K562 (cell line): ENCODE measurements at regions not wholly inside any gene's neighbourhood (a gene's known extent, or its start where the extent isn't known, plus 50 kb on each side); places are given as distances from the start of the nearest gene placed in this dataset.

Source experiments
- ATAC-seq: fragments of 200-7000 bp; cut with Tn5 transposase; 3 replicates; pipeline ENCODE4 v1.9.1; 2020; ENCODE audit warnings: moderate library complexity
- BruUV-seq: library from RNA; stranded (reverse); fragments of 400-500 nt; replicated peaks from 2 replicates; lab custom pipeline; 2021; lab: Mats Ljungman, UMichigan
- CTCF ChIA-PET: fragments of 300-600 bp; formaldehyde crosslinking; extraction: SDS; loops from one replicate; lab custom pipeline; 2021; ENCODE audit warnings: low intra/inter-chr PET ratio; lab: Yijun Ruan, JAX
- POLR2A ChIA-PET: fragments of 300-600, 350-650 bp; sonication (Branson Sonifier 250); formaldehyde crosslinking; extraction: SDS; loops from one replicate; lab custom pipeline; 2021; ENCODE audit warnings: antibody characterized with exemption, inconsistent platforms; lab: Yijun Ruan, JAX
- DNase-seq, 4 experiments: peaks; one replicate each; pipeline versions ENCODE4 v3.0.0 to v3.0.0-alpha.2; 2011 to 2018; ENCODE audit warnings: low spot score in 3 of 4, mixed read lengths in 3 of 4; ENCODE audit errors: extremely low read depth in 1 of 4
- FAIRE-seq: peaks from 2 replicates; lab custom pipeline; 2011; peaks lifted over from hg19 to GRCh38; lab: Jason Lieb, UNC
- H2AFZ ChIP-seq: 2 replicates; pipeline ENCODE4 v1.6.0; 2011; ENCODE audit warnings: low read depth, low read length, control low read depth, inconsistent platforms
- H3K27ac ChIP-seq: fragments of 200-600 bp; 3 replicates; pipeline ENCODE4 v1.8.0; 2011; ENCODE audit warnings: low read depth, mild to moderate bottlenecking, control low read depth, inconsistent platforms, low read length, moderate library complexity, mixed read lengths; ENCODE audit errors: extremely low read depth
- H3K27me3 ChIP-seq, 2 experiments: fragments of 300-600 bp in 1 of 2; 2 replicates in 1 of 2; 3 replicates in 1 of 2; pipeline versions ENCODE4 v1.6.0 to v1.8.0; 2011; ENCODE audit warnings: inconsistent platforms in 2 of 2, low read length in 2 of 2, mild to moderate bottlenecking in 1 of 2, mixed read lengths in 1 of 2, moderate library complexity in 1 of 2; ENCODE audit not compliant: control insufficient read depth in 2 of 2, insufficient read depth in 2 of 2
- H3K36me3 ChIP-seq: fragments of 300-600 bp; 3 replicates; pipeline ENCODE4 v1.8.0; 2011; ENCODE audit warnings: mild to moderate bottlenecking, low read length, inconsistent platforms; ENCODE audit not compliant: control insufficient read depth, insufficient read depth
- H3K4me1 ChIP-seq, 2 experiments: fragments of 200-600 bp in 1 of 2; replicated peaks in 1 of 2; 2 replicates in 1 of 2; 3 replicates in 1 of 2; pipeline versions ENCODE4 v1.5.1 to v1.8.0; 2011; ENCODE audit warnings: inconsistent platforms in 2 of 2, low read length in 2 of 2, mild to moderate bottlenecking in 1 of 2, mixed read lengths in 1 of 2, moderate library complexity in 1 of 2; ENCODE audit not compliant: control insufficient read depth in 2 of 2, insufficient read depth in 2 of 2
- H3K4me2 ChIP-seq: 2 replicates; pipeline ENCODE4 v1.6.1; 2011; ENCODE audit warnings: low read length, control low read depth, inconsistent platforms, mixed read lengths; ENCODE audit not compliant: insufficient read depth
- H3K4me3 ChIP-seq: fragments of 200-600 bp; sonication (generic), shearing (Covaris generic); 2 replicates; pipeline ENCODE4 v1.5.1; 2016; ENCODE audit warnings: control low read depth, inconsistent platforms
- H3K79me2 ChIP-seq: fragments of 200-600 bp; 3 replicates; pipeline ENCODE4 v1.8.0; 2011; ENCODE audit warnings: low read length, inconsistent platforms; ENCODE audit not compliant: control insufficient read depth, insufficient read depth
- H3K9ac ChIP-seq, 2 experiments: 2 replicates each; pipeline versions ENCODE4 v1.6.0 to v1.6.1; 2011; ENCODE audit warnings: low read depth in 2 of 2, low read length in 2 of 2, control low read depth in 1 of 2, inconsistent platforms in 1 of 2, mild to moderate bottlenecking in 1 of 2, mixed read lengths in 1 of 2; ENCODE audit not compliant: insufficient read depth in 1 of 2
- H3K9me1 ChIP-seq: one replicate; pipeline ENCODE4 v1.6.0; 2011; ENCODE audit warnings: inconsistent platforms, mild to moderate bottlenecking, low read length, moderate library complexity; ENCODE audit not compliant: control insufficient read depth, insufficient read depth
- H3K9me3 ChIP-seq: replicated peaks from 2 replicates; pipeline ENCODE4 v1.5.1; 2011; ENCODE audit warnings: low read depth, low read length, inconsistent platforms; ENCODE audit not compliant: control insufficient read depth, insufficient read depth
- H4K20me1 ChIP-seq: replicated peaks from 2 replicates; pipeline ENCODE4 v1.6.1; 2011; ENCODE audit warnings: low read length, inconsistent platforms, mixed read lengths; ENCODE audit not compliant: control insufficient read depth, insufficient read depth
- EWSR1 ChIP-seq: fragments of 450-650 bp; IDR thresholded peaks from 2 replicates; pipeline ENCODE4 v1.6.1; 2018; ENCODE audit warnings: borderline replicate concordance, mild to moderate bottlenecking, low read depth, moderate library complexity; ENCODE audit not compliant: partially characterized antibody
- MEF2A ChIP-seq: IDR thresholded peaks from 2 replicates; pipeline ENCODE4 v1.6.1; 2011; ENCODE audit warnings: low read depth, mild to moderate bottlenecking, low read length, moderate library complexity; ENCODE audit not compliant: control insufficient read depth
- MYNN ChIP-seq, 2 experiments: sonication (generic); formaldehyde crosslinking in 1 of 2; IDR thresholded peaks; 2 replicates each; pipeline versions ENCODE4 v1.5.0 to v1.6.1; 2016 to 2020; ENCODE audit warnings: antibody characterized with exemption in 1 of 2, missing genetic modification reagents in 1 of 2
- RBM34 ChIP-seq: fragments of 200-400 bp; formaldehyde crosslinking; IDR thresholded peaks from 2 replicates; pipeline ENCODE4 v1.6.1; 2018; ENCODE audit warnings: low read length, borderline replicate concordance; ENCODE audit not compliant: insufficient read depth
- ZNF695 ChIP-seq: fragments of 450-650 bp; formaldehyde crosslinking; IDR thresholded peaks from 2 replicates; pipeline ENCODE4 v1.4.0; 2020; ENCODE audit warnings: mild to moderate bottlenecking, moderate library complexity
- ZSCAN29 ChIP-seq: fragments of 450-650 bp; IDR thresholded peaks from 2 replicates; pipeline ENCODE4 v1.6.1; 2017
- WGBS: fragments of 100-300 bp; shearing (Covaris generic); methylation state at CpG from one replicate; pipeline ENCODE4 v1.1.6; 2016; ENCODE audit warnings: low coverage, mixed read lengths; ENCODE audit not compliant: insufficient coverage; ENCODE audit errors: missing lambda C conversion rate; 5-methylcytosine and 5-hydroxymethylcytosine counted together
- in situ Hi-C: fragments of 300-500 bp; cut with MboI; formaldehyde crosslinking; loops from 4 replicates; pipeline ENCODE4 v1.15.0; 2018; ENCODE audit warnings: inconsistent platforms, mixed read lengths
- intact Hi-C: fragments of 100-400 bp; cut with micrococcal nuclease; formaldehyde crosslinking; loops from 2 replicates; pipeline ENCODE4 v1.14.2; 2022
- TF ChIP-seq, protein P1 (sequence below), 2 experiments: fragments of 450-650 bp; IDR thresholded peaks; 2 replicates each; pipeline ENCODE4 v1.6.1; 2016
- TF ChIP-seq, protein P2 (sequence below): fragments of 450-650 bp; IDR thresholded peaks from 2 replicates; pipeline ENCODE4 v1.6.1; 2014; ENCODE audit warnings: low read depth, mild to moderate bottlenecking, moderate library complexity, borderline replicate concordance
- TF ChIP-seq, protein P3 (sequence below): fragments of 450-650 bp; IDR thresholded peaks from 2 replicates; pipeline ENCODE4 v1.6.1; 2017; ENCODE audit warnings: antibody characterized with exemption, mild to moderate bottlenecking
- TF ChIP-seq, protein P4 (sequence below): sonication (generic); IDR thresholded peaks from 2 replicates; pipeline ENCODE4 v1.6.1; 2016
- TF ChIP-seq, protein P5 (sequence below): fragments of 450-650 bp; formaldehyde crosslinking; IDR thresholded peaks from 2 replicates; pipeline ENCODE4 v1.4.0; 2020; ENCODE audit warnings: mild to moderate bottlenecking, mixed read lengths

DNA sequence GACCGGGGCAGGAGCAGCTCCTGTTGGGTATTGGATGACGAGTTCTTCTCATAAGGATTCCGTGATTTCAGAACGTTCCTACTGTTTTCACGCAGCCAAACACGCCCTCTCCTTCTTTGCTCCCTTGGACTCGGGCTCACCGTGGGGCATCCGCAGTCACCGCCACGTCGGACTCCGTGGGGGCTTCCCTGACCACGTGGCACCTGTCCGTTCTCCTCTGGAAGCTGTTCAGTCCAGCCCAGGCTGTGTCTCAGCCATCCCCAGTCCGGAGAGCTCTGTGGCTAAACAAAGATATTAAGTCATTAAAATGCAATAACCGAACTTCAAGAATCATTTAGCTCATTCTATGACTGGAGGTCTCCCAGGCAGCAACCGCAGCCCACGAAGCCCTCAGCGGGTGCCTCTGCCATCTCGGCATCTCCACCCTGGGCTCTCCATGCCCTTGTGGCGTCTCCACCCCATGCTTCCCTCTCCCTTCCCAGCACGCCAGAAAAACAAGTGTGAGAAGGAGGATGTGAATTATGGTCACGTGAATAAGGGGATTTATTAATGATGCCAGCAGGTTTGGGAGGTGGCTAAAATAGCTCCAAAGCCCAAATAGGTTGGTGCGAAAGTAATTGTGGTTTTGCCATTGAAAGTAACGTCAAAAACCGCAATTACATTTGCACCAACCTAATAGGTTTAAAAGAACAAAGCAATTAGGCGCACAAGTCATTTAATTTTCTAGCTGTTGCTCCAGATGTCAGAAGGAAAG, 224.6 kb upstream of the PPP2R2D start:
- ChIA-PET CTCF (no interaction called here), POLR2A (no interaction called here)
- no peak for DNase-seq
- H3K27ac ChIP-seq = no peak overlapping the region
- no peak overlapping the region for H2AFZ ChIP-seq
- intact Hi-C loops (no loop called here), in situ Hi-C loops (no loop called here)
- no peaks in the 10 kb centered on the region for H3K9me3 ChIP-seq
- H3K4me2 ChIP-seq = no peak overlapping the region
- no peaks in the 10 kb centered on the region for H3K79me2 ChIP-seq
- H3K36me3 ChIP-seq = no peaks in the 10 kb centered on the region
- H3K4me3 ChIP-seq = no peak overlapping the region
- H4K20me1 ChIP-seq = no peaks in the 10 kb centered on the region
- no peak for ATAC-seq
- H3K9me1 ChIP-seq = no peaks in the 10 kb centered on the region
- no peak overlapping the region for H3K9ac ChIP-seq
- H3K27me3 ChIP-seq = peaks cover 2 to 28% of the 10 kb centered on the region in 2 experiments; a peak in 2 of 5 replicates
- WGBS = under 1% methylated on average over 22 of the region's 28 CpGs
- BruUV-seq = no TSS peak
- no peaks in the 10 kb centered on the region for H3K4me1 ChIP-seq
- no peak for FAIRE-seq
- TF ChIP-seq, protein P1, sequence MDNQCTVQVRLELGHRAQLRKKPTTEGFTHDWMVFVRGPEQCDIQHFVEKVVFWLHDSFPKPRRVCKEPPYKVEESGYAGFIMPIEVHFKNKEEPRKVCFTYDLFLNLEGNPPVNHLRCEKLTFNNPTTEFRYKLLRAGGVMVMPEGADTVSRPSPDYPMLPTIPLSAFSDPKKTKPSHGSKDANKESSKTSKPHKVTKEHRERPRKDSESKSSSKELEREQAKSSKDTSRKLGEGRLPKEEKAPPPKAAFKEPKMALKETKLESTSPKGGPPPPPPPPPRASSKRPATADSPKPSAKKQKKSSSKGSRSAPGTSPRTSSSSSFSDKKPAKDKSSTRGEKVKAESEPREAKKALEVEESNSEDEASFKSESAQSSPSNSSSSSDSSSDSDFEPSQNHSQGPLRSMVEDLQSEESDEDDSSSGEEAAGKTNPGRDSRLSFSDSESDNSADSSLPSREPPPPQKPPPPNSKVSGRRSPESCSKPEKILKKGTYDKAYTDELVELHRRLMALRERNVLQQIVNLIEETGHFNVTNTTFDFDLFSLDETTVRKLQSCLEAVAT (IDR thresholded peaks at IDR 0.05) = no peak
- TF ChIP-seq ZSCAN29 (no peak), EWSR1 (no peak), MEF2A (no peak), RBM34 (no peak), MYNN (IDR thresholded peaks at IDR 0.05) (no peak), MYNN (CRISPR knock-in tag; IDR thresholded peaks at IDR 0.05) (no peak), ZNF695 (CRISPR knock-in tag) (no peak)
- TF ChIP-seq, protein P2, sequence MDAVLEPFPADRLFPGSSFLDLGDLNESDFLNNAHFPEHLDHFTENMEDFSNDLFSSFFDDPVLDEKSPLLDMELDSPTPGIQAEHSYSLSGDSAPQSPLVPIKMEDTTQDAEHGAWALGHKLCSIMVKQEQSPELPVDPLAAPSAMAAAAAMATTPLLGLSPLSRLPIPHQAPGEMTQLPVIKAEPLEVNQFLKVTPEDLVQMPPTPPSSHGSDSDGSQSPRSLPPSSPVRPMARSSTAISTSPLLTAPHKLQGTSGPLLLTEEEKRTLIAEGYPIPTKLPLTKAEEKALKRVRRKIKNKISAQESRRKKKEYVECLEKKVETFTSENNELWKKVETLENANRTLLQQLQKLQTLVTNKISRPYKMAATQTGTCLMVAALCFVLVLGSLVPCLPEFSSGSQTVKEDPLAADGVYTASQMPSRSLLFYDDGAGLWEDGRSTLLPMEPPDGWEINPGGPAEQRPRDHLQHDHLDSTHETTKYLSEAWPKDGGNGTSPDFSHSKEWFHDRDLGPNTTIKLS = no peak
- TF ChIP-seq, protein P3, sequence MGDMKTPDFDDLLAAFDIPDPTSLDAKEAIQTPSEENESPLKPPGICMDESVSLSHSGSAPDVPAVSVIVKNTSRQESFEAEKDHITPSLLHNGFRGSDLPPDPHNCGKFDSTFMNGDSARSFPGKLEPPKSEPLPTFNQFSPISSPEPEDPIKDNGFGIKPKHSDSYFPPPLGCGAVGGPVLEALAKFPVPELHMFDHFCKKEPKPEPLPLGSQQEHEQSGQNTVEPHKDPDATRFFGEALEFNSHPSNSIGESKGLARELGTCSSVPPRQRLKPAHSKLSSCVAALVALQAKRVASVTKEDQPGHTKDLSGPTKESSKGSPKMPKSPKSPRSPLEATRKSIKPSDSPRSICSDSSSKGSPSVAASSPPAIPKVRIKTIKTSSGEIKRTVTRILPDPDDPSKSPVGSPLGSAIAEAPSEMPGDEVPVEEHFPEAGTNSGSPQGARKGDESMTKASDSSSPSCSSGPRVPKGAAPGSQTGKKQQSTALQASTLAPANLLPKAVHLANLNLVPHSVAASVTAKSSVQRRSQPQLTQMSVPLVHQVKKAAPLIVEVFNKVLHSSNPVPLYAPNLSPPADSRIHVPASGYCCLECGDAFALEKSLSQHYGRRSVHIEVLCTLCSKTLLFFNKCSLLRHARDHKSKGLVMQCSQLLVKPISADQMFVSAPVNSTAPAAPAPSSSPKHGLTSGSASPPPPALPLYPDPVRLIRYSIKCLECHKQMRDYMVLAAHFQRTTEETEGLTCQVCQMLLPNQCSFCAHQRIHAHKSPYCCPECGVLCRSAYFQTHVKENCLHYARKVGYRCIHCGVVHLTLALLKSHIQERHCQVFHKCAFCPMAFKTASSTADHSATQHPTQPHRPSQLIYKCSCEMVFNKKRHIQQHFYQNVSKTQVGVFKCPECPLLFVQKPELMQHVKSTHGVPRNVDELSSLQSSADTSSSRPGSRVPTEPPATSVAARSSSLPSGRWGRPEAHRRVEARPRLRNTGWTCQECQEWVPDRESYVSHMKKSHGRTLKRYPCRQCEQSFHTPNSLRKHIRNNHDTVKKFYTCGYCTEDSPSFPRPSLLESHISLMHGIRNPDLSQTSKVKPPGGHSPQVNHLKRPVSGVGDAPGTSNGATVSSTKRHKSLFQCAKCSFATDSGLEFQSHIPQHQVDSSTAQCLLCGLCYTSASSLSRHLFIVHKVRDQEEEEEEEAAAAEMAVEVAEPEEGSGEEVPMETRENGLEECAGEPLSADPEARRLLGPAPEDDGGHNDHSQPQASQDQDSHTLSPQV = no peak
- TF ChIP-seq, protein P4, sequence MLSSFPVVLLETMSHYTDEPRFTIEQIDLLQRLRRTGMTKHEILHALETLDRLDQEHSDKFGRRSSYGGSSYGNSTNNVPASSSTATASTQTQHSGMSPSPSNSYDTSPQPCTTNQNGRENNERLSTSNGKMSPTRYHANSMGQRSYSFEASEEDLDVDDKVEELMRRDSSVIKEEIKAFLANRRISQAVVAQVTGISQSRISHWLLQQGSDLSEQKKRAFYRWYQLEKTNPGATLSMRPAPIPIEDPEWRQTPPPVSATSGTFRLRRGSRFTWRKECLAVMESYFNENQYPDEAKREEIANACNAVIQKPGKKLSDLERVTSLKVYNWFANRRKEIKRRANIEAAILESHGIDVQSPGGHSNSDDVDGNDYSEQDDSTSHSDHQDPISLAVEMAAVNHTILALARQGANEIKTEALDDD = no peak
- TF ChIP-seq, protein P5, sequence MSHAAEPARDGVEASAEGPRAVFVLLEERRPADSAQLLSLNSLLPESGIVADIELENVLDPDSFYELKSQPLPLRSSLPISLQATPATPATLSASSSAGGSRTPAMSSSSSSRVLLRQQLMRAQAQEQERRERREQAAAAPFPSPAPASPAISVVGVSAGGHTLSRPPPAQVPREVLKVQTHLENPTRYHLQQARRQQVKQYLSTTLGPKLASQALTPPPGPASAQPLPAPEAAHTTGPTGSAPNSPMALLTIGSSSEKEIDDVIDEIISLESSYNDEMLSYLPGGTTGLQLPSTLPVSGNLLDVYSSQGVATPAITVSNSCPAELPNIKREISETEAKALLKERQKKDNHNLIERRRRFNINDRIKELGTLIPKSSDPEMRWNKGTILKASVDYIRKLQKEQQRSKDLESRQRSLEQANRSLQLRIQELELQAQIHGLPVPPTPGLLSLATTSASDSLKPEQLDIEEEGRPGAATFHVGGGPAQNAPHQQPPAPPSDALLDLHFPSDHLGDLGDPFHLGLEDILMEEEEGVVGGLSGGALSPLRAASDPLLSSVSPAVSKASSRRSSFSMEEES = no peak
